K562 (cell line): ENCODE measurements at regions not wholly inside any gene's neighbourhood (a gene's known extent, or its start where the extent isn't known, plus 50 kb on each side); places are given as distances from the start of the nearest gene placed in this dataset.

Experiments used
- ATAC-seq: fragments of 200-7000 bp; cut with Tn5 transposase; 3 replicates; pipeline ENCODE4 v1.9.1; 2020; ENCODE audit warnings: moderate library complexity
- BruUV-seq: library from RNA; stranded (reverse); fragments of 400-500 nt; replicated peaks from 2 replicates; lab custom pipeline; 2021; lab: Mats Ljungman, UMichigan
- CTCF ChIA-PET: fragments of 300-600 bp; formaldehyde crosslinking; extraction: SDS; loops from one replicate; lab custom pipeline; 2021; ENCODE audit warnings: low intra/inter-chr PET ratio; lab: Yijun Ruan, JAX
- POLR2A ChIA-PET: fragments of 300-600, 350-650 bp; sonication (Branson Sonifier 250); formaldehyde crosslinking; extraction: SDS; loops from one replicate; lab custom pipeline; 2021; ENCODE audit warnings: antibody characterized with exemption, inconsistent platforms; lab: Yijun Ruan, JAX
- DNase-seq, 4 experiments: peaks; one replicate each; pipeline versions ENCODE4 v3.0.0 to v3.0.0-alpha.2; 2011 to 2018; ENCODE audit warnings: low spot score in 3 of 4, mixed read lengths in 3 of 4; ENCODE audit errors: extremely low read depth in 1 of 4
- FAIRE-seq: peaks from 2 replicates; lab custom pipeline; 2011; peaks lifted over from hg19 to GRCh38; lab: Jason Lieb, UNC
- H2AFZ ChIP-seq: 2 replicates; pipeline ENCODE4 v1.6.0; 2011; ENCODE audit warnings: low read depth, low read length, control low read depth, inconsistent platforms
- H3K27ac ChIP-seq: fragments of 200-600 bp; 3 replicates; pipeline ENCODE4 v1.8.0; 2011; ENCODE audit warnings: low read depth, mild to moderate bottlenecking, control low read depth, inconsistent platforms, low read length, moderate library complexity, mixed read lengths; ENCODE audit errors: extremely low read depth
- H3K27me3 ChIP-seq, 2 experiments: fragments of 300-600 bp in 1 of 2; 2 replicates in 1 of 2; 3 replicates in 1 of 2; pipeline versions ENCODE4 v1.6.0 to v1.8.0; 2011; ENCODE audit warnings: inconsistent platforms in 2 of 2, low read length in 2 of 2, mild to moderate bottlenecking in 1 of 2, mixed read lengths in 1 of 2, moderate library complexity in 1 of 2; ENCODE audit not compliant: control insufficient read depth in 2 of 2, insufficient read depth in 2 of 2
- H3K36me3 ChIP-seq: fragments of 300-600 bp; 3 replicates; pipeline ENCODE4 v1.8.0; 2011; ENCODE audit warnings: mild to moderate bottlenecking, low read length, inconsistent platforms; ENCODE audit not compliant: control insufficient read depth, insufficient read depth
- H3K4me1 ChIP-seq, 2 experiments: fragments of 200-600 bp in 1 of 2; replicated peaks in 1 of 2; 2 replicates in 1 of 2; 3 replicates in 1 of 2; pipeline versions ENCODE4 v1.5.1 to v1.8.0; 2011; ENCODE audit warnings: inconsistent platforms in 2 of 2, low read length in 2 of 2, mild to moderate bottlenecking in 1 of 2, mixed read lengths in 1 of 2, moderate library complexity in 1 of 2; ENCODE audit not compliant: control insufficient read depth in 2 of 2, insufficient read depth in 2 of 2
- H3K4me2 ChIP-seq: 2 replicates; pipeline ENCODE4 v1.6.1; 2011; ENCODE audit warnings: low read length, control low read depth, inconsistent platforms, mixed read lengths; ENCODE audit not compliant: insufficient read depth
- H3K4me3 ChIP-seq: fragments of 200-600 bp; sonication (generic), shearing (Covaris generic); 2 replicates; pipeline ENCODE4 v1.5.1; 2016; ENCODE audit warnings: control low read depth, inconsistent platforms
- H3K79me2 ChIP-seq: fragments of 200-600 bp; 3 replicates; pipeline ENCODE4 v1.8.0; 2011; ENCODE audit warnings: low read length, inconsistent platforms; ENCODE audit not compliant: control insufficient read depth, insufficient read depth
- H3K9ac ChIP-seq, 2 experiments: 2 replicates each; pipeline versions ENCODE4 v1.6.0 to v1.6.1; 2011; ENCODE audit warnings: low read depth in 2 of 2, low read length in 2 of 2, control low read depth in 1 of 2, inconsistent platforms in 1 of 2, mild to moderate bottlenecking in 1 of 2, mixed read lengths in 1 of 2; ENCODE audit not compliant: insufficient read depth in 1 of 2
- H3K9me1 ChIP-seq: one replicate; pipeline ENCODE4 v1.6.0; 2011; ENCODE audit warnings: inconsistent platforms, mild to moderate bottlenecking, low read length, moderate library complexity; ENCODE audit not compliant: control insufficient read depth, insufficient read depth
- H3K9me3 ChIP-seq: replicated peaks from 2 replicates; pipeline ENCODE4 v1.5.1; 2011; ENCODE audit warnings: low read depth, low read length, inconsistent platforms; ENCODE audit not compliant: control insufficient read depth, insufficient read depth
- H4K20me1 ChIP-seq: replicated peaks from 2 replicates; pipeline ENCODE4 v1.6.1; 2011; ENCODE audit warnings: low read length, inconsistent platforms, mixed read lengths; ENCODE audit not compliant: control insufficient read depth, insufficient read depth
- KAT2B ChIP-seq: IDR thresholded peaks from one replicate; pipeline ENCODE4 v1.6.1; 2012; ENCODE audit warnings: low read depth, mild to moderate bottlenecking, control low read depth, inconsistent platforms, low read length, moderate library complexity
- NR3C1 ChIP-seq: sonication (generic); formaldehyde crosslinking; IDR thresholded peaks from 2 replicates; pipeline ENCODE4 v1.8.1; 2022; ENCODE audit warnings: missing genetic modification reagents
- RCOR1 ChIP-seq, 2 experiments: IDR thresholded peaks; 2 replicates each; pipeline ENCODE4 v1.6.1; 2012; ENCODE audit warnings: low read depth in 2 of 2, low read length in 2 of 2, borderline replicate concordance in 1 of 2, improper control_type of control experiment in 1 of 2
- SRF ChIP-seq, 2 experiments: fragments of 250-450, 450-650 bp in 1 of 2; sonication (Bioruptor Pico) in 1 of 2; sonication (generic) in 1 of 2; formaldehyde crosslinking; IDR thresholded peaks; 2 replicates each; pipeline versions ENCODE4 v1.5.0 to v1.5.1; 2020 to 2022; ENCODE audit warnings: mild to moderate bottlenecking in 1 of 2, missing genetic modification reagents in 1 of 2
- ZNF740 ChIP-seq, 3 experiments: fragments of 200-800 bp in 1 of 3; sonication (Bioruptor generic) in 1 of 3; sonication (generic) in 1 of 3; formaldehyde crosslinking in 1 of 3; IDR thresholded peaks; 2 replicates each; pipeline versions ENCODE4 v1.6.1 to v1.8.0; 2016 to 2022; ENCODE audit warnings: mild to moderate bottlenecking in 2 of 3, missing compliant biosample characterization in 2 of 3, missing genetic modification characterization in 2 of 3, missing genetic modification reagents in 1 of 3
- ZNF76 ChIP-seq: fragments of 250-450 bp; sonication (Bioruptor Pico); IDR thresholded peaks from 2 replicates; pipeline ENCODE4 v1.4.0; 2020; ENCODE audit warnings: mild to moderate bottlenecking, moderate library complexity, borderline replicate concordance
- WGBS: fragments of 100-300 bp; shearing (Covaris generic); methylation state at CpG from one replicate; pipeline ENCODE4 v1.1.6; 2016; ENCODE audit warnings: low coverage, mixed read lengths; ENCODE audit not compliant: insufficient coverage; ENCODE audit errors: missing lambda C conversion rate; 5-methylcytosine and 5-hydroxymethylcytosine counted together
- in situ Hi-C: fragments of 300-500 bp; cut with MboI; formaldehyde crosslinking; loops from 4 replicates; pipeline ENCODE4 v1.15.0; 2018; ENCODE audit warnings: inconsistent platforms, mixed read lengths
- intact Hi-C: fragments of 100-400 bp; cut with micrococcal nuclease; formaldehyde crosslinking; loops from 2 replicates; pipeline ENCODE4 v1.14.2; 2022
- TF ChIP-seq, protein P1 (sequence below), 2 experiments: fragments of 150-350 bp in 1 of 2; IDR thresholded peaks; 2 replicates each; pipeline ENCODE4 v1.6.1; 2012 to 2016; ENCODE audit warnings: low read depth in 2 of 2, low read length in 2 of 2, mild to moderate bottlenecking in 1 of 2, moderate library complexity in 1 of 2

DNA sequence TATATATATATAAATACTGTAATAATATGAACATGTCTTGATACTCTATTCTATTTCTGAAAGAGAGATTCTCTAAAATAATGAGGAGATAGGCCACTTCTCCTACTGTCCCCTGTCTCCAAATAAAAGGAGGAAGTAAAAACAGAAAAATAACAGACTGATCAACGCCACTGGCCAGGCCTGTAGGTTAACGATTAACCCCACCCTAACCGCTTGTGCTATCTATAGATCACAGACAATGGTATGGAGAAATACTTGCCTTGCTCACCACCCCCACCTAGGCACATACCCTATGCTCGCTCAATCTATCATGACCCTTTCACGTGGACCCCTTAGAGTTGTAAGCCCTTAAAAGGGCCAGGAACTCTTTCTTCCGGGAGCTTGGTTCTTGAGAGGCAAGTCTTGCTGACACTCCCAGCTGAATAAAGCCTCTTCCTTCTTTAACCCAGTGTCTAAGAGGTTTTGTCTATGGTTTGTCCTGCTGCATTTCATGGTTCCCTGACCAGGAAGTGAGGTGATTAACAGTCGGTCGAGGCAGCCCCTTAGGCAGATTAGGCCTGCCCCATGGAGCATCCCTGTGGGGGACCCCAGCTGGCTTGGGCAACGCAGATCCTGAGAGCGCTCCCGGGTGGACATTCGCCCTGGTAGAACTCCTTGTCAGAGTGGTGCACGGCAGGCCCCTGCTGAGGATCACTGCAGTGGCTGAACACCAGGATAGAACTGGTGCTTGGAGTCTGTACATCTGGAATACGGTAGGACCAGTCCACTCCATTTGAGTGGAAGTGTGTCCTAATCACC, 521.8 kb upstream of the CNTN3 start:
- H3K9ac ChIP-seq = no peak overlapping the region
- H3K9me1 ChIP-seq = no peaks in the 10 kb centered on the region
- intact Hi-C loops (no loop called here), in situ Hi-C loops (no loop called here)
- no peak overlapping the region for H3K4me2 ChIP-seq
- POLR2A ChIA-PET = no interaction called here
- no peak overlapping the region for H3K4me3 ChIP-seq
- no peak for FAIRE-seq
- 0 out of 2 replicates have a peak, but pooled peaks cover 1% of the 10 kb centered on the region for H3K9me3 ChIP-seq
- H3K36me3 ChIP-seq = no peaks in the 10 kb centered on the region
- peak in 1 of 4 experiments; percentile 1 for DNase-seq
- no TSS peak for BruUV-seq
- WGBS = 0% methylated on average over 6 of the region's 14 CpGs
- no peak overlapping the region for H2AFZ ChIP-seq
- H4K20me1 ChIP-seq = no peaks in the 10 kb centered on the region
- no peak for ATAC-seq
- H3K4me1 ChIP-seq = no peaks in the 10 kb centered on the region
- no peaks in the 10 kb centered on the region for H3K27me3 ChIP-seq
- no peak overlapping the region; the same call in 2 of the 3 replicates for H3K27ac ChIP-seq
- TF ChIP-seq SRF (CRISPR knock-in tag; IDR thresholded peaks at IDR 0.05) (0 out of 4 replicates have a peak, but pooled peaks of 1 of the 2 experiments have one; percentile 21), KAT2B (no peak)
- TF ChIP-seq, all 486 proteins: peak for 1
- CTCF ChIA-PET = no interaction called here
- H3K79me2 ChIP-seq = no peaks in the 10 kb centered on the region

- CTCF ChIA-PET = no interaction called here
- WGBS = 4% methylated on average over 3 of the region's 7 CpGs
- TF ChIP-seq RCOR1 (IDR thresholded peaks at IDR 0.05; ENCODE audit: borderline replicate concordance in 1 of 2, low read depth in 2 of 2, low read length in 2 of 2) = no peak
- TF ChIP-seq ZNF740 (CRISPR knock-in tag; IDR thresholded peaks at IDR 0.05) = no peak
- TF ChIP-seq ZNF740 (tag; IDR thresholded peaks at IDR 0.05) = no peak
- TF ChIP-seq, protein P1, sequence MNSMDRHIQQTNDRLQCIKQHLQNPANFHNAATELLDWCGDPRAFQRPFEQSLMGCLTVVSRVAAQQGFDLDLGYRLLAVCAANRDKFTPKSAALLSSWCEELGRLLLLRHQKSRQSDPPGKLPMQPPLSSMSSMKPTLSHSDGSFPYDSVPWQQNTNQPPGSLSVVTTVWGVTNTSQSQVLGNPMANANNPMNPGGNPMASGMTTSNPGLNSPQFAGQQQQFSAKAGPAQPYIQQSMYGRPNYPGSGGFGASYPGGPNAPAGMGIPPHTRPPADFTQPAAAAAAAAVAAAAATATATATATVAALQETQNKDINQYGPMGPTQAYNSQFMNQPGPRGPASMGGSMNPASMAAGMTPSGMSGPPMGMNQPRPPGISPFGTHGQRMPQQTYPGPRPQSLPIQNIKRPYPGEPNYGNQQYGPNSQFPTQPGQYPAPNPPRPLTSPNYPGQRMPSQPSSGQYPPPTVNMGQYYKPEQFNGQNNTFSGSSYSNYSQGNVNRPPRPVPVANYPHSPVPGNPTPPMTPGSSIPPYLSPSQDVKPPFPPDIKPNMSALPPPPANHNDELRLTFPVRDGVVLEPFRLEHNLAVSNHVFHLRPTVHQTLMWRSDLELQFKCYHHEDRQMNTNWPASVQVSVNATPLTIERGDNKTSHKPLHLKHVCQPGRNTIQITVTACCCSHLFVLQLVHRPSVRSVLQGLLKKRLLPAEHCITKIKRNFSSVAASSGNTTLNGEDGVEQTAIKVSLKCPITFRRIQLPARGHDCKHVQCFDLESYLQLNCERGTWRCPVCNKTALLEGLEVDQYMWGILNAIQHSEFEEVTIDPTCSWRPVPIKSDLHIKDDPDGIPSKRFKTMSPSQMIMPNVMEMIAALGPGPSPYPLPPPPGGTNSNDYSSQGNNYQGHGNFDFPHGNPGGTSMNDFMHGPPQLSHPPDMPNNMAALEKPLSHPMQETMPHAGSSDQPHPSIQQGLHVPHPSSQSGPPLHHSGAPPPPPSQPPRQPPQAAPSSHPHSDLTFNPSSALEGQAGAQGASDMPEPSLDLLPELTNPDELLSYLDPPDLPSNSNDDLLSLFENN (IDR thresholded peaks at IDR 0.05; ENCODE audit: low read depth in 2 of 2, low read length in 2 of 2) = no peak
- TF ChIP-seq NR3C1 = no peak
- no peak for TF ChIP-seq ZNF76 (CRISPR knock-in tag)
Measured at GRCh38 chr3:75138345-75138744, 523.9 kb upstream of the CNTN3 start.

More at GRCh38 chr3:75138345-75138744, 523.9 kb upstream of the CNTN3 start:
- no peak overlapping the region for H3K4me2 ChIP-seq
- H3K4me1 ChIP-seq = no peaks in the 10 kb centered on the region
- intact Hi-C loops (no loop called here), in situ Hi-C loops (no loop called here)
- no peak overlapping the region for H2AFZ ChIP-seq
- no TSS peak for BruUV-seq
- no peaks in the 10 kb centered on the region for H3K36me3 ChIP-seq
- POLR2A ChIA-PET = no interaction called here
- no peaks in the 10 kb centered on the region for H3K79me2 ChIP-seq
- DNase-seq = no peak
- H3K9me1 ChIP-seq = no peaks in the 10 kb centered on the region
- H3K9ac ChIP-seq = no peak overlapping the region
- H3K9me3 ChIP-seq = 0 out of 2 replicates have a peak, but pooled peaks cover 1% of the 10 kb centered on the region
- no peak for ATAC-seq
- H3K27ac ChIP-seq = no peak overlapping the region
- H4K20me1 ChIP-seq = no peaks in the 10 kb centered on the region
- no peak for FAIRE-seq
- H3K27me3 ChIP-seq = no peaks in the 10 kb centered on the region
- no peak overlapping the region for H3K4me3 ChIP-seq
